ENCODE measurements at regions not wholly inside any gene's neighbourhood (a gene's known extent, or its start where the extent isn't known, plus 50 kb on each side); places are given as distances from the start of the nearest gene placed in this dataset.
"Not testable (repeated sequence)": the region's sequence is repeated elsewhere in the genome, so short reads cannot be mapped to it uniquely, and the experiment has no call there.

- H3K4me2 ChIP-seq (ENCODE audit: low read depth, low read length); H3K4me1 ChIP-seq (ENCODE audit: control insufficient read depth, insufficient read depth, low read length); H4K20me1 ChIP-seq (ENCODE audit: insufficient read depth, low read length); H3K4ac ChIP-seq (ENCODE audit: low read depth, low read length); H2AFZ ChIP-seq (replicated peaks; ENCODE audit: low read length, poor library complexity); H3K56ac ChIP-seq (ENCODE audit: extremely low read depth, insufficient read depth, low read length); H3K4me3 ChIP-seq (ENCODE audit: insufficient read depth, low read depth, low read length); H2AK9ac ChIP-seq (replicated peaks; ENCODE audit: low read depth, low read length, poor library complexity); DNase-seq; H4K91ac ChIP-seq (ENCODE audit: insufficient read depth, low read depth, low read length); dilution Hi-C loops (cut with HindIII; ENCODE audit: low sequenced_read_pairs, unreplicated experiment); H3K18ac ChIP-seq (ENCODE audit: low read depth, low read length); H3K27me3 ChIP-seq (ENCODE audit: control insufficient read depth, insufficient read depth, low read length); H3K9ac ChIP-seq (ENCODE audit: low read depth, low read length); H4K5ac ChIP-seq (ENCODE audit: low read depth, low read length); in situ Hi-C loops (cut with MboI; ENCODE audit: low sequenced_read_pairs); H3K9me3 ChIP-seq (ENCODE audit: control insufficient read depth, insufficient read depth, low read length); BruUV-seq (replicated peaks); H2BK20ac ChIP-seq (ENCODE audit: low read depth, low read length); H2AK5ac ChIP-seq (ENCODE audit: low read depth, low read length); H2BK120ac ChIP-seq (ENCODE audit: low read depth, low read length); POLR2A ChIA-PET (ENCODE audit: unreplicated experiment); H2BK5ac ChIP-seq (ENCODE audit: low read depth, low read length, poor library complexity, severe bottlenecking); H3K9me1 ChIP-seq (ENCODE audit: insufficient read depth, low read length); H2BK15ac ChIP-seq (ENCODE audit: low read depth, low read length); H4K8ac ChIP-seq (ENCODE audit: low read depth in 2 of 2, low read length in 2 of 2); H3K14ac ChIP-seq (replicated peaks; ENCODE audit: low read depth, low read length); ATAC-seq (ENCODE audit: low read depth); H3K27ac ChIP-seq (ENCODE audit: insufficient read depth, low read length); H3K23ac ChIP-seq (ENCODE audit: low read depth, low read length); H3K36me3 ChIP-seq (ENCODE audit: control insufficient read depth, insufficient read depth, low read length); H3K79me1 ChIP-seq (ENCODE audit: low read depth in 1 of 2, low read length in 2 of 2): not testable (repeated sequence)
- intact Hi-C loops (cut with micrococcal nuclease), result loop anchor here (10.0 kb wide), 1 partner anchor 525 kb away; no protein-coding TSS in a partner anchor
- CTCF ChIA-PET, result interaction anchor here (0.6 kb wide), 1 partner anchor 1164 kb away, joined by 4 read pairs; no protein-coding TSS in a partner anchor
- WGBS, 2 experiments (ENCODE audit: extremely low coverage in 2 of 2, insufficient read length in 1 of 2), result no CpG with 5 or more reads among the region's 5 CpGs
These were observed 251.4 kb upstream of the GK2 start for GRCh38 chr4:79659308-79659870.

Data from IMR-90 (cell line).